ENCODE measurements at regions not wholly inside any gene's neighbourhood (a gene's known extent, or its start where the extent isn't known, plus 50 kb on each side); places are given as distances from the start of the nearest gene placed in this dataset.

GRCh38 chr9:73549991-73550390 lies 398.3 kb downstream of the ANXA1 start:
- no peak for TF ChIP-seq CTCF (IDR thresholded peaks at IDR 0.05; ENCODE audit: insufficient read depth, low read length)
- DNase-seq (ENCODE audit: low read depth): no peak
- no peak overlapping the region for H3K4me3 ChIP-seq (ENCODE audit: low read depth, low read length)

- no peak overlapping the region for H3K4me3 ChIP-seq (ENCODE audit: low read depth, low read length)
- no peak for TF ChIP-seq CTCF (IDR thresholded peaks at IDR 0.05; ENCODE audit: insufficient read depth, low read length)
- no peak for DNase-seq (ENCODE audit: low read depth)
Measured at GRCh38 chr9:73553295-73553694, 401.6 kb downstream of the ANXA1 start.

GRCh38 chr9:73558471-73558870 lies 406.8 kb downstream of the ANXA1 start:
- no peak for DNase-seq (ENCODE audit: low read depth)
- no peak overlapping the region for H3K4me3 ChIP-seq (ENCODE audit: low read depth, low read length)
- no peak for TF ChIP-seq CTCF (IDR thresholded peaks at IDR 0.05; ENCODE audit: insufficient read depth, low read length)

GRCh38 chr9:73565026-73565425 lies 413.4 kb downstream of the ANXA1 start:
- no peak for TF ChIP-seq CTCF (IDR thresholded peaks at IDR 0.05; ENCODE audit: insufficient read depth, low read length)
- DNase-seq (ENCODE audit: low read depth): no peak
- H3K4me3 ChIP-seq (ENCODE audit: low read depth, low read length): no peak overlapping the region

- no peak overlapping the region for H3K4me3 ChIP-seq (ENCODE audit: low read depth, low read length)
- DNase-seq (ENCODE audit: low read depth): peak; percentile 23
- peak; percentile 46 for TF ChIP-seq CTCF (IDR thresholded peaks at IDR 0.05; ENCODE audit: insufficient read depth, low read length)
Measured at GRCh38 chr9:73565833-73566465, 414.3 kb downstream of the ANXA1 start.

- no peak for DNase-seq (ENCODE audit: low read depth)
- TF ChIP-seq CTCF (IDR thresholded peaks at IDR 0.05; ENCODE audit: insufficient read depth, low read length): no peak
- no peak overlapping the region for H3K4me3 ChIP-seq (ENCODE audit: low read depth, low read length)
Measured at GRCh38 chr9:73566627-73567026, 415.0 kb downstream of the ANXA1 start.

GRCh38 chr9:73573235-73573634 lies 421.6 kb downstream of the ANXA1 start:
- DNase-seq (ENCODE audit: low read depth): no peak
- no peak for TF ChIP-seq CTCF (IDR thresholded peaks at IDR 0.05; ENCODE audit: insufficient read depth, low read length)
- no peak overlapping the region for H3K4me3 ChIP-seq (ENCODE audit: low read depth, low read length)

All from fibroblast of the aortic adventitia (primary cell).